K562 (cell line): ENCODE measurements at regions not wholly inside any gene's neighbourhood (a gene's known extent, or its start where the extent isn't known, plus 50 kb on each side); places are given as distances from the start of the nearest gene placed in this dataset.

Experiments used
- ATAC-seq: fragments of 200-7000 bp; cut with Tn5 transposase; 3 replicates; pipeline ENCODE4 v1.9.1; 2020; ENCODE audit warnings: moderate library complexity
- BruUV-seq: library from RNA; stranded (reverse); fragments of 400-500 nt; replicated peaks from 2 replicates; lab custom pipeline; 2021; lab: Mats Ljungman, UMichigan
- CTCF ChIA-PET: fragments of 300-600 bp; formaldehyde crosslinking; extraction: SDS; loops from one replicate; lab custom pipeline; 2021; ENCODE audit warnings: low intra/inter-chr PET ratio; lab: Yijun Ruan, JAX
- POLR2A ChIA-PET: fragments of 300-600, 350-650 bp; sonication (Branson Sonifier 250); formaldehyde crosslinking; extraction: SDS; loops from one replicate; lab custom pipeline; 2021; ENCODE audit warnings: antibody characterized with exemption, inconsistent platforms; lab: Yijun Ruan, JAX
- DNase-seq, 4 experiments: peaks; one replicate each; pipeline versions ENCODE4 v3.0.0 to v3.0.0-alpha.2; 2011 to 2018; ENCODE audit warnings: low spot score in 3 of 4, mixed read lengths in 3 of 4; ENCODE audit errors: extremely low read depth in 1 of 4
- FAIRE-seq: peaks from 2 replicates; lab custom pipeline; 2011; peaks lifted over from hg19 to GRCh38; lab: Jason Lieb, UNC
- H2AFZ ChIP-seq: 2 replicates; pipeline ENCODE4 v1.6.0; 2011; ENCODE audit warnings: low read depth, low read length, control low read depth, inconsistent platforms
- H3K27ac ChIP-seq: fragments of 200-600 bp; 3 replicates; pipeline ENCODE4 v1.8.0; 2011; ENCODE audit warnings: low read depth, mild to moderate bottlenecking, control low read depth, inconsistent platforms, low read length, moderate library complexity, mixed read lengths; ENCODE audit errors: extremely low read depth
- H3K27me3 ChIP-seq, 2 experiments: fragments of 300-600 bp in 1 of 2; 2 replicates in 1 of 2; 3 replicates in 1 of 2; pipeline versions ENCODE4 v1.6.0 to v1.8.0; 2011; ENCODE audit warnings: inconsistent platforms in 2 of 2, low read length in 2 of 2, mild to moderate bottlenecking in 1 of 2, mixed read lengths in 1 of 2, moderate library complexity in 1 of 2; ENCODE audit not compliant: control insufficient read depth in 2 of 2, insufficient read depth in 2 of 2
- H3K36me3 ChIP-seq: fragments of 300-600 bp; 3 replicates; pipeline ENCODE4 v1.8.0; 2011; ENCODE audit warnings: mild to moderate bottlenecking, low read length, inconsistent platforms; ENCODE audit not compliant: control insufficient read depth, insufficient read depth
- H3K4me1 ChIP-seq, 2 experiments: fragments of 200-600 bp in 1 of 2; replicated peaks in 1 of 2; 2 replicates in 1 of 2; 3 replicates in 1 of 2; pipeline versions ENCODE4 v1.5.1 to v1.8.0; 2011; ENCODE audit warnings: inconsistent platforms in 2 of 2, low read length in 2 of 2, mild to moderate bottlenecking in 1 of 2, mixed read lengths in 1 of 2, moderate library complexity in 1 of 2; ENCODE audit not compliant: control insufficient read depth in 2 of 2, insufficient read depth in 2 of 2
- H3K4me2 ChIP-seq: 2 replicates; pipeline ENCODE4 v1.6.1; 2011; ENCODE audit warnings: low read length, control low read depth, inconsistent platforms, mixed read lengths; ENCODE audit not compliant: insufficient read depth
- H3K4me3 ChIP-seq: fragments of 200-600 bp; sonication (generic), shearing (Covaris generic); 2 replicates; pipeline ENCODE4 v1.5.1; 2016; ENCODE audit warnings: control low read depth, inconsistent platforms
- H3K79me2 ChIP-seq: fragments of 200-600 bp; 3 replicates; pipeline ENCODE4 v1.8.0; 2011; ENCODE audit warnings: low read length, inconsistent platforms; ENCODE audit not compliant: control insufficient read depth, insufficient read depth
- H3K9ac ChIP-seq, 2 experiments: 2 replicates each; pipeline versions ENCODE4 v1.6.0 to v1.6.1; 2011; ENCODE audit warnings: low read depth in 2 of 2, low read length in 2 of 2, control low read depth in 1 of 2, inconsistent platforms in 1 of 2, mild to moderate bottlenecking in 1 of 2, mixed read lengths in 1 of 2; ENCODE audit not compliant: insufficient read depth in 1 of 2
- H3K9me1 ChIP-seq: one replicate; pipeline ENCODE4 v1.6.0; 2011; ENCODE audit warnings: inconsistent platforms, mild to moderate bottlenecking, low read length, moderate library complexity; ENCODE audit not compliant: control insufficient read depth, insufficient read depth
- H3K9me3 ChIP-seq: replicated peaks from 2 replicates; pipeline ENCODE4 v1.5.1; 2011; ENCODE audit warnings: low read depth, low read length, inconsistent platforms; ENCODE audit not compliant: control insufficient read depth, insufficient read depth
- H4K20me1 ChIP-seq: replicated peaks from 2 replicates; pipeline ENCODE4 v1.6.1; 2011; ENCODE audit warnings: low read length, inconsistent platforms, mixed read lengths; ENCODE audit not compliant: control insufficient read depth, insufficient read depth
- FOXK2 ChIP-seq, 2 experiments: fragments of 450-650 bp; IDR thresholded peaks in 1 of 2; conservative IDR thresholded peaks in 1 of 2; 2 replicates each; pipeline ENCODE4 v1.6.1; 2016; ENCODE audit warnings: low read depth in 2 of 2, mild to moderate bottlenecking in 1 of 2
- HIVEP1 ChIP-seq: fragments of 250-450 bp; sonication (Bioruptor Pico); IDR thresholded peaks from 2 replicates; pipeline ENCODE4 v1.4.0; 2020; ENCODE audit warnings: mild to moderate bottlenecking
- MCM2 ChIP-seq: fragments of 450-650 bp; IDR thresholded peaks from 2 replicates; pipeline ENCODE4 v1.6.1; 2017; ENCODE audit warnings: low read depth, mild to moderate bottlenecking
- MTA2 ChIP-seq: fragments of 450-650 bp; IDR thresholded peaks from 2 replicates; pipeline ENCODE4 v1.6.1; 2016; ENCODE audit warnings: low read depth
- NFE2 ChIP-seq: IDR thresholded peaks from 2 replicates; pipeline ENCODE4 v1.6.1; 2014; ENCODE audit warnings: antibody characterized with exemption, low read depth
- POLR2AphosphoS2 ChIP-seq: IDR thresholded peaks from 2 replicates; pipeline ENCODE4 v1.6.1; 2012; ENCODE audit warnings: low read length, improper control_type of control experiment
- PREB ChIP-seq: sonication (generic); formaldehyde crosslinking; IDR thresholded peaks from 2 replicates; pipeline ENCODE4 v1.8.1; 2023; ENCODE audit warnings: mild to moderate bottlenecking, missing genetic modification reagents
- RBM15 ChIP-seq: fragments of 200-400 bp; formaldehyde crosslinking; IDR thresholded peaks from 2 replicates; pipeline ENCODE4 v1.6.1; 2018; ENCODE audit warnings: mild to moderate bottlenecking, low read length, moderate library complexity; ENCODE audit not compliant: insufficient read depth
- TOE1 ChIP-seq, 2 experiments: fragments of 450-650 bp in 1 of 2; sonication (generic) in 1 of 2; formaldehyde crosslinking in 1 of 2; IDR thresholded peaks; 2 replicates each; pipeline versions ENCODE4 v1.7.1 to v1.8.0; 2016 to 2022; ENCODE audit warnings: borderline replicate concordance in 2 of 2, mild to moderate bottlenecking in 2 of 2, antibody characterized with exemption in 1 of 2, inconsistent platforms in 1 of 2, low read depth in 1 of 2, missing genetic modification reagents in 1 of 2, moderate library complexity in 1 of 2
- XRCC5 ChIP-seq: fragments of 200-400 bp; formaldehyde crosslinking; IDR thresholded peaks from 2 replicates; pipeline ENCODE4 v1.6.1; 2017; ENCODE audit warnings: low read depth, mild to moderate bottlenecking, low read length
- ZBTB8A ChIP-seq: fragments of 450-650 bp; IDR thresholded peaks from 2 replicates; pipeline ENCODE4 v1.6.1; 2018; ENCODE audit warnings: mild to moderate bottlenecking, moderate library complexity; ENCODE audit not compliant: partially characterized antibody
- ZNF277 ChIP-seq: fragments of 250-450 bp; sonication (Bioruptor Pico); IDR thresholded peaks from 2 replicates; pipeline ENCODE4 v1.8.0; 2022; ENCODE audit warnings: inconsistent platforms, mild to moderate bottlenecking, moderate library complexity, borderline replicate concordance
- ZNF384 ChIP-seq: IDR thresholded peaks from 2 replicates; pipeline ENCODE4 v1.6.1; 2012; ENCODE audit warnings: low read depth, low read length, improper control_type of control experiment
- ZNF589 ChIP-seq: fragments of 200-800 bp; sonication (Bioruptor generic); IDR thresholded peaks from 2 replicates; pipeline ENCODE4 v1.6.1; 2016; ENCODE audit warnings: low read depth, missing genetic modification characterization, missing compliant biosample characterization
- in situ Hi-C: fragments of 300-500 bp; cut with MboI; formaldehyde crosslinking; loops from 4 replicates; pipeline ENCODE4 v1.15.0; 2018; ENCODE audit warnings: inconsistent platforms, mixed read lengths
- intact Hi-C: fragments of 100-400 bp; cut with micrococcal nuclease; formaldehyde crosslinking; loops from 2 replicates; pipeline ENCODE4 v1.14.2; 2022
- TF ChIP-seq, protein P1 (sequence below): fragments of 250-450 bp; sonication (Bioruptor Pico); IDR thresholded peaks from 2 replicates; pipeline ENCODE4 v1.5.0; 2020; ENCODE audit warnings: mild to moderate bottlenecking

GRCh38 chr5:57406641-57407040 lies 76.0 kb downstream of the ACTBL2 start (continued):
- TF ChIP-seq, protein P1, sequence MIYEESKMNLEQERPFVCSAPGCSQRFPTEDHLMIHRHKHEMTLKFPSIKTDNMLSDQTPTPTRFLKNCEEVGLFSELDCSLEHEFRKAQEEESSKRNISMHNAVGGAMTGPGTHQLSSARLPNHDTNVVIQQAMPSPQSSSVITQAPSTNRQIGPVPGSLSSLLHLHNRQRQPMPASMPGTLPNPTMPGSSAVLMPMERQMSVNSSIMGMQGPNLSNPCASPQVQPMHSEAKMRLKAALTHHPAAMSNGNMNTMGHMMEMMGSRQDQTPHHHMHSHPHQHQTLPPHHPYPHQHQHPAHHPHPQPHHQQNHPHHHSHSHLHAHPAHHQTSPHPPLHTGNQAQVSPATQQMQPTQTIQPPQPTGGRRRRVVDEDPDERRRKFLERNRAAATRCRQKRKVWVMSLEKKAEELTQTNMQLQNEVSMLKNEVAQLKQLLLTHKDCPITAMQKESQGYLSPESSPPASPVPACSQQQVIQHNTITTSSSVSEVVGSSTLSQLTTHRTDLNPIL (CRISPR knock-in tag), result no peak
- TF ChIP-seq POLR2AphosphoS2 (no peak), XRCC5 (no peak)

DNA sequence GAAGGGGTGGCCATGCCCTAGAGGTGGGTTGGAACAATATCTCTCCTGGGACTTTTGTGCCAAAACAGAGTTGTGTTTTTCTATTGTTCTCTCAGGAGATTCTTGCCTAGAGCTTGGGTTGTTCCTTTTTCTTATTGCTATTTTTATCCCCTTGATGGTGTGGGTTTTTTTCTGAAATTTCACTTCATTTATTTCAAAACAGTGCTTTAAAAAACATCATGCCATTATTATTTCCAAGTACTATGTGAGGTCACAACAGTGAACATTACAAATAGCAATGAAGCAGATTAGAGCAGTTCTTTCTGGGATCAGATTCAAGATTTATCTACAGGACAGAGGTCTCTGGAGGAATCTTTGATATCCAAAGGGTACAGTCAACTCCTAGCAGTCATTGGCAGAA lies 76.6 kb downstream of the ACTBL2 start:
- no peaks in the 10 kb centered on the region for H3K9me3 ChIP-seq
- H3K27me3 ChIP-seq, result no peaks in the 10 kb centered on the region
- in situ Hi-C loops, result no loop called here
- no peaks in the 10 kb centered on the region for H3K79me2 ChIP-seq
- FAIRE-seq, result no peak
- no peaks in the 10 kb centered on the region for H3K4me1 ChIP-seq
- no peak for DNase-seq
- no peaks in the 10 kb centered on the region for H4K20me1 ChIP-seq
- intact Hi-C loops, result no loop called here
- ATAC-seq, result no peak
- no peak overlapping the region for H3K27ac ChIP-seq
- no TSS peak for BruUV-seq
- no peak overlapping the region for H3K4me2 ChIP-seq
- no peak overlapping the region for H3K9ac ChIP-seq
- no peaks in the 10 kb centered on the region for H3K36me3 ChIP-seq
- H3K4me3 ChIP-seq, result no peak overlapping the region
- CTCF ChIA-PET, result no interaction called here
- TF ChIP-seq MTA2 (no peak), TOE1 (IDR thresholded peaks at IDR 0.05; ENCODE audit: borderline replicate concordance) (no peak), TOE1 (CRISPR knock-in tag; IDR thresholded peaks at IDR 0.05; ENCODE audit: borderline replicate concordance, low read depth) (no peak), PREB (CRISPR knock-in tag) (no peak), ZNF589 (CRISPR knock-in tag) (no peak), MCM2 (no peak), ZBTB8A (no peak), FOXK2 (conservative IDR thresholded peaks at IDR 0.05 in 1 of 2, IDR thresholded peaks at IDR 0.05 in 1 of 2; ENCODE audit: low read depth in 2 of 2) (no peak), ZNF277 (CRISPR knock-in tag) (no peak), ZNF384 (no peak), HIVEP1 (CRISPR knock-in tag) (no peak), NFE2 (no peak), RBM15 (no peak)
- POLR2A ChIA-PET, result interaction anchor here (0.7 kb wide), 1 partner anchor 10 kb away, joined by 4 read pairs; no protein-coding TSS in a partner anchor
- no peak overlapping the region for H2AFZ ChIP-seq
- no peaks in the 10 kb centered on the region for H3K9me1 ChIP-seq
